Neuronal stem cell (in vitro differentiated cells): ENCODE measurements at regions not wholly inside any gene's neighbourhood (a gene's known extent, or its start where the extent isn't known, plus 50 kb on each side); places are given as distances from the start of the nearest gene placed in this dataset.
"Not testable (repeated sequence)": the region's sequence is repeated elsewhere in the genome, so short reads cannot be mapped to it uniquely, and the experiment has no call there.

ENCODE experiments used
- DNase-seq: peaks from one replicate; pipeline ENCODE4 v3.0.0-alpha.2; 2013; ENCODE audit warnings: low spot score
- H2AFZ ChIP-seq: one replicate; pipeline ENCODE4 v1.6.1; 2013; ENCODE audit warnings: mild to moderate bottlenecking, low read length, inconsistent platforms
- H2AK5ac ChIP-seq: 2 replicates; pipeline ENCODE4 v1.6.1; 2013; ENCODE audit warnings: low read depth, mild to moderate bottlenecking, inconsistent platforms, low read length, moderate library complexity, mixed read lengths
- H2BK120ac ChIP-seq: 2 replicates; pipeline ENCODE4 v1.6.1; 2013; ENCODE audit warnings: low read depth, mild to moderate bottlenecking, inconsistent platforms, low read length, moderate library complexity, mixed read lengths
- H2BK12ac ChIP-seq: one replicate; pipeline ENCODE4 v1.6.1; 2013; ENCODE audit warnings: low read length, inconsistent platforms
- H2BK15ac ChIP-seq: 2 replicates; pipeline ENCODE4 v1.6.1; 2013; ENCODE audit warnings: mild to moderate bottlenecking, low read length, inconsistent platforms, mixed read lengths
- H2BK5ac ChIP-seq: one replicate; pipeline ENCODE4 v1.6.1; 2013; ENCODE audit warnings: inconsistent platforms, mild to moderate bottlenecking, low read length, moderate library complexity
- H3K14ac ChIP-seq: one replicate; pipeline ENCODE4 v1.6.1; 2013; ENCODE audit warnings: low read length, inconsistent platforms
- H3K18ac ChIP-seq: 2 replicates; pipeline ENCODE4 v1.6.1; 2013; ENCODE audit warnings: low read length, inconsistent platforms
- H3K23ac ChIP-seq: 2 replicates; pipeline ENCODE4 v1.6.1; 2013; ENCODE audit warnings: low read depth, mild to moderate bottlenecking, mixed read lengths, low read length, inconsistent platforms; ENCODE audit not compliant: poor library complexity
- H3K27ac ChIP-seq: replicated peaks from 3 replicates; pipeline ENCODE4 v1.5.1; 2013; ENCODE audit warnings: low read length, inconsistent platforms
- H3K27me3 ChIP-seq, 3 experiments: 2 replicates each; pipeline ENCODE4 v1.6.1; 2013; ENCODE audit warnings: low read length in 3 of 3, mild to moderate bottlenecking in 2 of 3, inconsistent platforms in 1 of 3, low read depth in 1 of 3, mixed read lengths in 1 of 3, moderate library complexity in 1 of 3; ENCODE audit not compliant: control insufficient read depth in 3 of 3, insufficient read depth in 3 of 3
- H3K36me3 ChIP-seq, 2 donors: replicated peaks in 1 of 2; 2 replicates each; pipeline ENCODE4 v1.6.1; 2013; ENCODE audit warnings: low read length in 2 of 2; ENCODE audit not compliant: control insufficient read depth in 2 of 2, insufficient read depth in 2 of 2
- H3K4ac ChIP-seq: 2 replicates; pipeline ENCODE4 v1.6.1; 2013; ENCODE audit warnings: inconsistent platforms, mild to moderate bottlenecking, low read length, moderate library complexity
- H3K4me1 ChIP-seq, 2 donors: 1 replicate in 1 of 2; 2 replicates in 1 of 2; pipeline ENCODE4 v1.6.1; 2013; ENCODE audit warnings: low read length in 2 of 2, low read depth in 1 of 2; ENCODE audit not compliant: control insufficient read depth in 2 of 2, insufficient read depth in 1 of 2
- H3K4me2 ChIP-seq: one replicate; pipeline ENCODE4 v1.6.1; 2013; ENCODE audit warnings: mild to moderate bottlenecking, low read length, inconsistent platforms; ENCODE audit not compliant: insufficient read depth, poor library complexity, severe bottlenecking
- H3K4me3 ChIP-seq, 2 donors: 2 replicates each; pipeline ENCODE4 v1.5.1; 2013; ENCODE audit warnings: low read length in 2 of 2, mild to moderate bottlenecking in 2 of 2, inconsistent platforms in 1 of 2, moderate library complexity in 1 of 2
- H3K79me1 ChIP-seq: one replicate; pipeline ENCODE4 v1.6.1; 2013; ENCODE audit warnings: low read depth, mild to moderate bottlenecking, inconsistent platforms, low read length, moderate library complexity
- H3K9ac ChIP-seq: one replicate; pipeline ENCODE4 v1.6.1; 2013; ENCODE audit warnings: mild to moderate bottlenecking, low read depth, low read length, inconsistent platforms; ENCODE audit not compliant: poor library complexity
- H3K9me3 ChIP-seq, 2 donors: replicated peaks in 1 of 2; 2 replicates each; pipeline versions ENCODE3 to v1.6.1; 2013; ENCODE audit warnings: low read length in 2 of 2, mild to moderate bottlenecking in 2 of 2, inconsistent platforms in 1 of 2, low read depth in 1 of 2, mixed read lengths in 1 of 2, moderate library complexity in 1 of 2; ENCODE audit not compliant: control insufficient read depth in 2 of 2, insufficient read depth in 1 of 2
- H4K8ac ChIP-seq: one replicate; pipeline ENCODE4 v1.6.1; 2013; ENCODE audit warnings: low read depth, mild to moderate bottlenecking, inconsistent platforms, low read length, moderate library complexity
- H4K91ac ChIP-seq: one replicate; pipeline ENCODE4 v1.6.1; 2013; ENCODE audit warnings: low read length, low read depth, mild to moderate bottlenecking, inconsistent platforms; ENCODE audit not compliant: poor library complexity
- WGBS, 2 donors: extraction: QIAGEN DNeasy Blood & Tissue Kit; methylation state at CpG; one replicate each; pipeline ENCODE4 v1.1.7; 2013; ENCODE audit warnings: missing lambda C conversion rate in 2 of 2, mixed read lengths in 1 of 2; ENCODE audit not compliant: insufficient read length in 2 of 2, insufficient replicate concordance in 1 of 2; ENCODE audit errors: extremely low coverage in 2 of 2; 5-methylcytosine and 5-hydroxymethylcytosine counted together

GRCh38 chr10:3919709-3920308 lies 134.8 kb upstream of the KLF6 start:
- no peak for DNase-seq
- Histone ChIP-seq H3K79me1 (no peaks in the 10 kb centered on the region), H3K4me2 (no peak overlapping the region)

GRCh38 chr10:3917392-3917791 lies 132.4 kb upstream of the KLF6 start:
- not testable (repeated sequence) for H3K9me3 ChIP-seq, H3K36me3 ChIP-seq, H3K4ac ChIP-seq, DNase-seq, H3K27me3 ChIP-seq, H4K91ac ChIP-seq, H3K14ac ChIP-seq, H3K79me1 ChIP-seq, H3K4me2 ChIP-seq, H4K8ac ChIP-seq, H2BK15ac ChIP-seq, H2AK5ac ChIP-seq, H3K9ac ChIP-seq, H2BK120ac ChIP-seq, H3K27ac ChIP-seq, H2BK5ac ChIP-seq, H3K18ac ChIP-seq, H3K4me1 ChIP-seq, H2AFZ ChIP-seq, H2BK12ac ChIP-seq, H3K4me3 ChIP-seq, H3K23ac ChIP-seq
- WGBS, 2 donors = no CpG with 5 or more reads among the region's 6 CpGs

More at GRCh38 chr10:3919709-3920308, 134.8 kb upstream of the KLF6 start:
- Histone ChIP-seq H3K14ac (no peak overlapping the region), H3K36me3 (no peaks in the 10 kb centered on the region), H4K8ac (no peak overlapping the region), H2AFZ (peak overlapping the region; percentile 71), H3K23ac (no peak overlapping the region), H2BK120ac (no peak overlapping the region), H4K91ac (no peak overlapping the region), H2BK15ac (no peak overlapping the region), H3K18ac (no peak overlapping the region), H3K9ac (no peak overlapping the region), H3K27me3 (no peaks in the 10 kb centered on the region), H2AK5ac (no peak overlapping the region), H3K27ac (no peak overlapping the region), H2BK5ac (no peak overlapping the region), H3K4me1 (peaks cover 0 to 3% of the 10 kb centered on the region in 2 donors), H2BK12ac (no peak overlapping the region), H3K4me3 (no peak overlapping the region), H3K9me3 (peaks cover 0 to 10% of the 10 kb centered on the region in 2 donors), H3K4ac (no peak overlapping the region)
- WGBS, 2 donors = no CpG with 5 or more reads among the region's 3 CpGs

- H2AFZ ChIP-seq = no peak overlapping the region
- H2BK15ac ChIP-seq = peak overlapping the region; percentile 61
- no peaks in the 10 kb centered on the region for H3K79me1 ChIP-seq
- H4K91ac ChIP-seq = no peak overlapping the region
- no peak overlapping the region for H3K4ac ChIP-seq
- DNase-seq = no peak
- peaks cover 2 to 3% of the 10 kb centered on the region in 2 donors for H3K4me1 ChIP-seq
- no peak overlapping the region for H3K27ac ChIP-seq
- peak overlapping the region; percentile 79 for H2AK5ac ChIP-seq
- WGBS, 2 donors = no CpG with 5 or more reads among the region's 5 CpGs
- peaks cover 0 to 10% of the 10 kb centered on the region in 2 donors for H3K9me3 ChIP-seq
- H2BK120ac ChIP-seq = no peak overlapping the region
- peak overlapping the region; percentile 44 for H3K23ac ChIP-seq
- no peak overlapping the region for H2BK5ac ChIP-seq
- no peak overlapping the region for H3K14ac ChIP-seq
- H3K4me3 ChIP-seq = peak overlapping the region in 1 of 2 donors; percentile 23
- H3K27me3 ChIP-seq = no peaks in the 10 kb centered on the region
- no peaks in the 10 kb centered on the region for H3K36me3 ChIP-seq
- no peak overlapping the region for H3K18ac ChIP-seq
- no peak overlapping the region for H4K8ac ChIP-seq
- H2BK12ac ChIP-seq = no peak overlapping the region
- H3K9ac ChIP-seq = no peak overlapping the region
- no peak overlapping the region for H3K4me2 ChIP-seq
Observed at GRCh38 chr10:3914733-3915132, 129.7 kb upstream of the KLF6 start.

GRCh38 chr10:3911713-3912442 lies 126.9 kb upstream of the KLF6 start:
- H2AFZ ChIP-seq = peak overlapping the region; percentile 37
- H2BK15ac ChIP-seq = no peak overlapping the region
- H2BK5ac ChIP-seq = no peak overlapping the region
- no peak overlapping the region for H3K4ac ChIP-seq
- no peak overlapping the region for H3K27ac ChIP-seq
- H3K23ac ChIP-seq = no peak overlapping the region
- no peak for DNase-seq
- no peak overlapping the region for H2BK120ac ChIP-seq
- no peak overlapping the region for H3K4me3 ChIP-seq
- H3K4me2 ChIP-seq = no peak overlapping the region
- H3K9me3 ChIP-seq = no peaks in the 10 kb centered on the region
- H3K27me3 ChIP-seq = no peaks in the 10 kb centered on the region
- no peak overlapping the region for H3K9ac ChIP-seq
- no peak overlapping the region for H2AK5ac ChIP-seq
- no peak overlapping the region for H4K8ac ChIP-seq
- no peaks in the 10 kb centered on the region for H3K79me1 ChIP-seq
- no peak overlapping the region for H4K91ac ChIP-seq
- peaks cover 0 to 2% of the 10 kb centered on the region in 2 donors for H3K4me1 ChIP-seq
- no peaks in the 10 kb centered on the region for H3K36me3 ChIP-seq
- peak overlapping the region; percentile 57 for H3K18ac ChIP-seq
- WGBS, 2 donors = no CpG with 5 or more reads among the region's 13 CpGs
- H2BK12ac ChIP-seq = no peak overlapping the region
- no peak overlapping the region for H3K14ac ChIP-seq
